HG03045 (cell line): ENCODE measurements at regions not wholly inside any gene's neighbourhood (a gene's known extent, or its start where the extent isn't known, plus 50 kb on each side); places are given as distances from the start of the nearest gene placed in this dataset.

Source experiments
- ATAC-seq: cut with Tn5 transposase; IDR thresholded peaks from one replicate; pipeline ENCODE4 v1.9.1; 2021; ENCODE audit warnings: mild to moderate bottlenecking, moderate library complexity; ENCODE audit not compliant: unreplicated experiment

DNA sequence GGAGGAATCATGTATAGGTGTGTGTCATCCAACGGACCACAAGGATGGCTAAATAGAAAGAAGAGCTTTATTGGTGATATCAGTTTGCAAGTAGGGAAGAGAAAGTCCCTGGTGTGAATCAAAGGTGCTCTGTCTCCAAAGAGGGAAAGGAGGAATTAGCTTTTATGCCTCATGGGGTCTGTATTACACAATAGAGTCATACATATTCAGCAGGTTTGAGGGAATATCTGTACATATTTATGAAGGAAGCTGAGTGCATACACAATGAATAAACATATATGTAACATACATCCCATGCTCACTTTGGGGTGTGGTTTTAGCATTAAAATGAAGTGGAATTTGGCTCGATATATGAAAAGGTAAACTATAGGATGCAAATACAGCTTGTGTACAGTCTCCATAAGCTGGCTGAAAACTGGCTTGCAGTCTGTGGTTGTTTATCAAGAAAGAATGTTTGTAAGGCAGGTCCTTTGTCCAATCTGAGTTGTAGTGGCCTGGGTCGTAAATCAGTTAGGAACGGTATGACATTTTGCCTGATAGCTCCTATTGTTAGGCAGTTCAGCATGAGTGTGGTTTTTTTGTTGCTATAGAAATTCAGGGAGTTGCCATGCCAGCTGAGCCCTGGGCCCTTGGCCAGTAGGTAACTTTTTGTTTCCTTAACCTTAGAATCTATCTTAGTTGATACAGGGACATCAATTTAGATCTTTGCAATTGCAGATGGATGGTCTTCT is 198.0 kb upstream of the ZP4 start:
- no peak for ATAC-seq

DNA sequence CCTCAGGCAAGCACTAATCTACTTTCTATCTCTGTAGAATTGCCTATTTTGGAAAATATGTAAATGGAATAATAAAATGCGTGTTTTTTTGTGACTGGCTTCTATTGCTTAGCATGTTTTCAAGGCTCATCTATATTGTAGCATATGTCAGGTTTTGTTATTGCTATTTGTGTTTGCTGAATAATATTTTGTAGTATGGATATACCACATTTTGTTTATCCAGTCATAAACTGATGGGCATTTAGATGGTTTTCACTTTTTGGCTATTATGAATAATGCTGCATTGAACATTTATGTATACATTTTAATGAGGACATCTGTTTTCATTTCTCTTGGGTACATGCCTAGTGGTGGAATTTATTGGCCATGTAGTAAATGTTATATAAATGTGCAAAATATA is 183.3 kb upstream of the ZP4 start:
- ATAC-seq: no peak

DNA sequence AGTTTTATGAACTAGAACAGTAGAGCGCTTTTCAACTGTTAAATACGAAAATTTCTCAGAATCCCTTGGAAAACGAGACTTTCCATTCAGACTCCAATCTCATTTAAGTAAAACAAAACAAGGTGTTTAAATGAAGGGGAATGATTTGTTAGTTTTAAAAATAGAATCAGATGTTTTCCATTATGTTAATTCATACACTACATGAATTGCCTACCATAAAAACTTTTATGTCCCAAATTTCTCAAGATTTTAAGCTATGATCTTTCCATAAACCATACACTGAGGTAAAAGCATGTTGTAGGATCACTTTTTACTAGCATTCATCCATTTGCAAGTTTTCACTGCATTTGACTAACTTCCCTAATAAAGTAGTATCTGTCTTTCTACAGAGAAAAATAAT is 180.3 kb upstream of the ZP4 start:
- ATAC-seq: no peak

DNA sequence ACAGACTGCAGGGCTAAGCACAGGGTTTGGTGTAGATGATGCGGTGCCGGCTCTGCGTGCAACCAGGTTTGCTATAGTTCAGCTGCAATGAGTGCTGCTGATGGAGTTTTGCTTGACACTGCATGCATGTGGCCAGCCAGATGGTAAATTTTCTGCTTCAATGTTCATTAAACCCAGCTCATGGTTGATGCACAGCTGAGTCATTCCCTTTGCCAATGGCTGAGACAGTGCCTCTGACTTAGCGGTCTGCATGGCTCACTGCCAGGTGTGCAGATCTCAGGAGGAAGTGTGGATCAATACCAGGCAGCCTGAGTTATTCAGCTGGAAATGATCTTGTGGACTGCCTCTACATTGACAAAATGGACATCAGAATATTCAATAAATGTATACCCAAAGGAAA is 172.7 kb upstream of the ZP4 start:
- no peak for ATAC-seq

DNA sequence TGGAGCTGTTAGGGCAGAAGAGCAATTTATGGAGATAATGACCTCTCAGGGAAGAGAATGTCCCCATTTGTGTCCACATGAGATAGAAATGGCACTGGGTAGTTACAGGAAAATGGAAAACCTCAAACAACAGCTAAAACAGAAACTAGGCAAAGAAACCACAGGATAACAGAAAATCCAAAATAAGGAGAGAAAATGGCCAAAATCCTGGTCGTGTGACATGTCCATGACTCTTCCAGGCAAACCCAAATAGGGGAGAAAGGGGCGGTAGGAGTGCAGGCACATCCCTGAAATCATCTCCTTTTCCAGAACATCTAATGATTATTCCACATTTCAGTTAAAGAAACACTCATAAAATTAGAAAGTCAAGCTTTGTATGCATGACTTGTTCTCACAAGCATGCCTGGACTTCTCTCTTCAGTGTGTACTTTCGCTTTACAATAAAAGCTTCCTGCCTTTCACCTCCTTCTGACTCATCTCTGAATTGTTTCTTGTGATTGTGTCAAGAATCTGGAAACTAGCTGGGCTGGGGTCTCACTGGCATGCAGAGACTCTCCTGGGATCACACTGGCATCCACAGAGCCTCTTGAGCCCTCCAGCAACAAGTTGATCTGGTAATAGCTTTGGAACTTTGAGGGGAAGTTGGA is 171.4 kb upstream of the ZP4 start:
- no peak for ATAC-seq

DNA sequence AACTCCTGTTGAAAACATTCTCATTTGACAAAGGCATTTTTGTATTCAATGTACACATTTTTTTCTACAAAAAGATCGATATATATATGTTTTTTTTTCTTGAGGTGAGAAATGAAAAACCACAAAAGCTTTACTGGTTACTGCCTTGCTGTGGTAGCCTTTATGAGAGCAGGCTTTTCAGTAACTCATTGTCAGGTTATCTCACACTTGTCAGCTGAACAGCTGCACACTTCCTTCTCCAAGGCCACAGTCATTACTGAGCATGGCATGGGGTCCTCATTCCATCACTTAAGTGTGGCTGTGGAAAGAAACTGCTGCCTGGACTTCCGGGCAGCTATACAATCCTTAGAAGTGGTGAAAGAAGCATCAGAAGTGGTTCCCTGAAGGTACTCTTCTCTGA is 169.3 kb upstream of the ZP4 start:
- ATAC-seq: no peak

DNA sequence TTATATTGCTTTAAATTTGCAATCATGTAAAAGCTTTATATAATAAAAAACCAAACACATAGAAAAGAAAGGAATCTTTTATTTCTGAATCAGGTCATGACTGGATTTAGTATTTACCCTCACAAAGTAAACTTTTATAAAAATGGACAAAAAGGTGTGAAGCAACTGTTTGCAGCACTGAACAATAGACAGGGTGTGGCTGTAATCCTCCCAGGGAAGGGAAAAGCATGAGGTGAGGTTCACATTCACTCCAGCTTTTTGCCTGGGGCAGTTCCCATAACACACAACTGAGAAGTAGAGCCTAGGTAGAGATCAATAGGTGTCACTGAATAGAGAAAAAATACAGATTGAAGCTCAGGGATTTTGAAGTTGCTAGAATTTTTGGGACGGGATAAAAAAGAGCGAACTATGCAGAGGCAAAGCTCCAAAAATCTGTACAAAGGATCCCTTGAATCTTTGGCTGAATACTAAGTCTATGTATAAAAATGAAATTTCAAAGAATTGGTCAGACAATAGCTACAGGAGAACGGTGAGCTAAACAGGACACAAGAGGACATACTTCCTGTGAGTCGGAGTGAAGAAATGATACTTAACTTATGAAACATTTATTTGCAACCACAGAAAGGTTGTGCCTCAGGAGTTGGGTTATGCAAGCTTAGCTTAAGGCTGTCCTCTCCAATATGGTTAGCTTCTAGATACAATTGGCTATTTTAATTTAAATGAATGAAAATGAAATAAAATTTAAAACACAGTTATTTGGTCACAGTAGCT is 162.0 kb upstream of the ZP4 start:
- no peak for ATAC-seq

DNA sequence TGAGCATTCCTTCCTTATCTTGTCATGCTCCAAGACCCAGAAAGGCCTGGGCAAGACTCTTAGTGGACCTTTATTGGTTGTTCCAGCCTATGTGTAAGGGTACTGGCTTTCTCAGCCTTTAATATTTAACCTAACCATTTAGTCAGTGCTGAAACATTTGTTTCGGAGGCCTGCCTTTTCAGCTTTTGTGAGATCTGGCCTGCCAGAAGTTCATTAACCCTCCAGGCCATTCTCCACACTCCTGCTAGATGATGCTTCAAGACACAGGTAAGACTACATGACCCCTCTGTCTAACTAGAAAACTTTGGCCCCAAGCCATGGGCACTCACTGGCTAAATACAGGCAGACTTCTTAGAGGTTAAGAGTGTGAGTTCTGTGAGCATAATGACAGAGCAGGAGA is 138.4 kb upstream of the ZP4 start:
- ATAC-seq: no peak

DNA sequence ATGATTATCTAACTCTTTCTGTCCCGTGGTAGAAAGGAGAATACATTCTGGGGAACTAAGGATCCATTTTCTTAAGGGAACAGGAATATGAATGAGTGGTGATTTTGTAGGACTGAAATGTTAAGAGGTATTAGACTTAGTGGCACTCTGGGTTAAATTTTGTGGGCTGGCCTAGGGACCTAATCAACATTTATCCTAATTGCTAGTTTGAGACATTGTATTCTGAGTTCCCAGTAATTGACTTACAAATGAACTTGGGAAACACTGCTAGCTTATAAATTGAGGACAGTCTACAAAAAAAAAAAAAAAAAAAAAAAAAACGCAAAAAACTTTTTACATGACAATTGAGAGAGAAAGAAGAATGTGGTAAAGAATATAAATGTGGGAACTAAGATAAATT is 136.6 kb upstream of the ZP4 start:
- no peak for ATAC-seq

DNA sequence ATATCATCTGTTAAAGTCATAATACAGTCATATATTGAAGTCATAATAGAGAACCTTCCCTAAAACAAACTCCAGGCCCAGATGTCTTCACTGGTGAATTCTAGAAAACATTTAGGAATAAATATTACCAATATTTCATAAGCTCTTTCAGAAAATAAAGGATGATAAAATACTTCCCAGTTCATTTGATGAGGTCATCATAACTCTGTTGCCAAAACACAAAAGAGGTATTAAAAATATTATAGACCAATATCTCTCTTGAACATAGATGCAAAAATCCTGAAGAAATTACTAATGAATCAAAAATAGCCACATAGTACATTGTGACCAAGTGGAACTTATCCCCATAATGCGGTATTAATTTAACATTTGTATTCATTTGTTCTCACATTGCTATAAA is 132.4 kb upstream of the ZP4 start:
- ATAC-seq: no peak

DNA sequence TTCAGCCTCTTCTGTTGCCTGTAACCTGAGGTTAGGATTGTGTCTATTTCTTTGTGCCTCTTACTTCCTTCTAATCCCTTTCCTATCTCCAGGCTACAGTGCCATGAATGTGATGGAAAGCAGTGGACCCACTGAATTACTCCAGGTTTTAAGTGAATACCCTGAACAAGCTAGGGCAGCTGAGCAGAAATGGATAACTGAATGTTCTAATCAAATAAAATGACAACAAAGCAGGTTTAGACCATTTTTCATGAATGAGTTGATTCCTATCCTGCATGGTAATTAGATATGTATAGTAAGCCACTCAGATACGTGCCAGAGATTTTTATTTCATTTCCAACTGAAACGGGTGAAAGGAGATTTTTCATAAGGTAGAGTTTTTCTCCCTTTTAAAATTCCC is 127.5 kb upstream of the ZP4 start:
- ATAC-seq: no peak

DNA sequence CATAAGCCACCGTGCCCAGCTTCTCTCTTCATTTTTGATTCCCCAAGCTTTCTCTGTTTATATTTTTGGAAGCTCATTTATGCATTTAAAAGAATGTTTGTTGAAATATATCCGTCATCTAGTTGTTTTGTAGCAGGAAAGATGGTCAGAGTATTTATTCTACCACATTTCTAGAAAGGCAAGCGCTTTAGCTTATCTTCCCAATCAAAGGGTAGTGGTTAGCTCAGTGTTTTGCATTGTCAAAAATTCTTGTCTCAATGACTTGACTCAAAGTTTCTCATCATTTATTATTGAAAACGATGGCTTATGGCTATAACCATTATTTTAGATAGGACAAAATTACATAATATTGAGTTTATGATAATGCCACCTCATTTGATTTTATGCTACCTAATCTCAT is 116.1 kb upstream of the ZP4 start:
- ATAC-seq: no peak

DNA sequence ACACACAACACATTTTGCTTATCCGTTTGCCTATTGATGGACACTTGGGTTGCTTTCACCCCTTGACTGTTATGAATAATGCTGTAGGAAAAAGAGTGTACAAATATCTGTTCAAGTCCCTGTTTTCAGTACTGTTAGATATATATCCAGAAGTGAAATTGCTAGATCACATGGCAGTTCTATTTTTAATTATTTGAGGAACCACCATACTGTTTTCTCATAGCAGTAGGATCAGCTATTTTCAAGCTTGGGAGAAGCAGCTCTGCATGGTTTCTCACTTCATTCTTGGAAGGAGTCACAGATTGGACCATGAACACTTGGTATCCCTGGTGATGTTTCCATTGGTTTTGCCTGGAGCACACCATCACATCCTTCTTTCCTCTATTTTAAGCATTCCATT is 114.4 kb upstream of the ZP4 start:
- ATAC-seq: no peak

DNA sequence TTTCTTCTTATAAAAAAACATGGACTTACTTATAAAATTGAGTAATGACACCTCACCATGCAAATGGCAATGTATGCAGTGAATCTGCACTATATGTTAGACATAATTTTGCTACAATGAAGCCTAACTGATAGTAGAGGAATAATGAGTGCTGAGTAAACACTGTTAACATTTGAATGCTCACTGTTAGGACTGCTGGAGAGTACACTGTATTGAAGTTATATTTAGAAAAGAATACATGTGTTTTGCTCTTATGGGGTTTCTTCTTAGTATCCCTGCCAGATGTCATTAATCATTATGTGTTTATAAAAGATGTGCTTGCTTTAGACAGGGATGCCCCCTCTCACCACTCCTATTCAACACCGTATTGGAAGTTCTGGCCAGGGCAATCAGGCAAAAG is 111.1 kb upstream of the ZP4 start:
- no peak for ATAC-seq

DNA sequence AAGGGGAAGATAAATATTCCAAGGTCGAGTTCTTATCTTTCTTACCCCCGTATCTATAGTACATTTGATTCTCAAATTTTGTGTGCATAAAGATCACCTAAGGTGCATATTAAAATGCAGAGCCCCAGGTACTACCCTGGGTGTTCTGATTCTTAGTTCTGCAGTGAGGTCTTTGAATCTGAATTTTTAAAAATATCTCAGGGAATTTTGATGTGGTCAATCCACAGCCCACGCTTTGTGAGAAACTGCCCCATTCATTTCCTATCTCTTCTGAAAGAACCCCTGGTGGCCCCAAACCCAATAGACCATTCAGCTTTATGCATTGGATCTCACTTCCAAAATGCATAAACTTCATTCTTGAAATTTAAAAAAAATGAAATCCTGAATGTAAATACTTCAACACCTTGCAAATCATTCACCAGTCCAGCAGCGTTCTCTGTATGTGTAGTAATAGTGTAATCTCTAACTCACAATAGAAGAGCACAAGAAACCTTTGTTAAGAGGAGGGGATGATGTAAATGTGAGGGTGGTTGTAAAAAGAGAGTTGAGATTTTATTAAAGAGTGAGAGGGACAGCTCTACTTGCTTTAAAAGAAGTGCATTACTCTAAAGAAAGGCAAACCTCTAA is 108.8 kb upstream of the ZP4 start:
- no peak for ATAC-seq

DNA sequence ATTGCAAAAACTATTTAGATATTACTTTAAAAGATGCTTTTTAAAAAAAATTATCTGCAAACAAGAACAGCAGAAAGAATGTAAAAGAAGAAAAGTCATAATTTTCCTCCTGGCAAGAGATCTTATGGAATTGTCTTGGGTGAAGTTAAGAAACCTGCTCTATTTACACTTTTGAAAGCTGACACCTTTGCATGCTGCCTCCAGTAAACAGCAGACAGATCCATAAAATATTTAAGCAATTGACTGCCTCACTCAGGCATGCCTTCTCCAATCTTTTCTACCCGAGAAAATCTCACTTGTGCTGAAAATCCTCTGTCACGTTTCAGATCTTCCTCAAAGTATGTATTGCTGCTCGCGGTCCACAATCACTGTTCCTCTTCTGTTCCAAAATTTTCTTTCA is 107.9 kb upstream of the ZP4 start:
- no peak for ATAC-seq

DNA sequence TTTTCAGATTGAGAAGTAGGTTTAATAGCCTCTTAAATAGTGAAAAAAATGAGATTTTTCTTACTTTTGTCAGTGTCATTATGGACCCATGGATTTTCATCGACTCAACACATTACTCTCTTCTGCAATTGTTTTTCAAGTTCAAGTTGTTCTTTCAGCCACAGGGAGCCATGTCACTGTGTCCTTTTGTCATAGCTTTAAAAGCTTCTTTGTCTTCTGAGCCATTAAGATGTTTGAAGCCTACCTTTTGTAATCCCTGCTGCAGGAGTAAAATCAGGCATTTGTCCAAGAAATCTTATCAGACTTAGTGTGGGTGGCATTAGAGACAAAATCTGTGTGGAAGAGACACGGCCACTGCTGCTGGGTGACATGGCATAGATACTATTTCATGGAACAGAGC is 92.8 kb upstream of the ZP4 start:
- no peak for ATAC-seq

DNA sequence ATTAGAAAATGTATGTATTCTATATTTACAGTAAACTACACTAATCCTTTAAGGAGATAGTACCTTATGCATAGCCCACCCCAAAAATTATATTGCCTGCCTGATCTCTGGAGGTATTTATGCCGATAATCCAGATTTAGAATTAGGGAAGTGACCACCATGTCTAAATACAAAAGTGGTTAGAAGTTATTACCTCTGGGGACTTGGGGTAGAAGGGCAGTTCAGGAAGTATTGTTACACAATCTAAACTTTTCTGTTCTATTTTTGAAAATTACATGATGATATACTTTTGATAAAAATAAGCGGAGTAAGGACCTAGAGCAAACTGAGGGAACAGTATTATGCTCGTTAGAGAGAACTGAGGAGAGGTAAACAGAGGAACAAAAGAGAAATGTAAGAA is 90.5 kb upstream of the ZP4 start:
- no peak for ATAC-seq

DNA sequence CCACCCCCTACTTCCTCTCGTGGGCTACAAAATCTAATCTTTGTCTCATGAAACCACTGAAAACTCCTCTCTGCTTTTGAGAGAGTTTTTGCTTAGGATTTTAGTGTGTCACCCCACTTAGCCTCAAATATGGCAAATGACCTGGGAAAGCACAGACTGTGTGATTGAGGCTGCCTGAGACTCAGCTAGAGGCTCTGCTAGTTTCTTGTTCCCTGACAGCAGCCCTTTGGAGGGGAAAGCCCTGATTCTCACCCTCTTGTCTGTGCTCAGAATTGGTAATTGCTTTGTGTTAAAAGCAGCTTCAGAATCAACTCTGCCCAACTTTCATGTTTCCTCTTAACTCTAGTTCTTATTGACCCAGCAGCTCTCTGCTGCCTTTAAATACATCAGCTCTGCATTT is 85.6 kb upstream of the ZP4 start:
- ATAC-seq: no peak

DNA sequence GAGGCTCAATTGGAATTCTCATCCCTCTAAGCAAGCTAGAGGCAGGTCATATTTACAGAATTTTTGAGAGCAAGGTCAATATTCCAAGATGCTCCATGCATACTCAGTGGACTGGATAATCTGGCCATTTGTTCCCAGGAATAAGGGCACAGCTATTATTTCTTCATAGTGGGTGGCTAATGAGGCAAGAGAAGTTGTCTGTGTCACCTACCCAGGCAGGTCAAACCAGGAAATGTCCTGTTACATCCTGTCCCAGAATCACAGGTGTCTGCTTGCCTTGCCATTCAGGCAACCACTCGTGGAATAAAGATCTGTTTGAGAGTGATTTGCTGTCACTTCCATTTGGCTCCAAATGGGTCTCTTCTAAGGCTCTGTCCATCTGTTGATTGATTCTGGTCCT is 85.2 kb upstream of the ZP4 start:
- ATAC-seq: no peak

DNA sequence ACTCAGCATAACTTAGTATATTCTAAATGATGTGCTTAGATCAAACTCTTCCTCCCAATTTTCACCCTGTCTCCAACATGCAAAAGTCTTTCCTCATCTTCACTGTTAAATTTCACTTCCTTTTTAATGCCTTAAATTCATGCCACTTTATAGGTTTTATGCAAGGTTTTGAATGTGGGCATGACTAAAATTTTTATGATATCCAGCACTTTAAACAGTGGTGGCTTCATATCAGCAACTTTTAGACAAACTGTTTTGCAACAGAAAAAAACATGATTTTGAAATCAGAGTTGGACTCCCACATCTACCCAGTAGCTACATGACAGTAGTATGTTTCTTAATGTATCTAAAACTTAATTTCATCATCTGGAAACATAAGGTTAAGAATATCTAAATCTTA is 84.7 kb upstream of the ZP4 start:
- no peak for ATAC-seq

DNA sequence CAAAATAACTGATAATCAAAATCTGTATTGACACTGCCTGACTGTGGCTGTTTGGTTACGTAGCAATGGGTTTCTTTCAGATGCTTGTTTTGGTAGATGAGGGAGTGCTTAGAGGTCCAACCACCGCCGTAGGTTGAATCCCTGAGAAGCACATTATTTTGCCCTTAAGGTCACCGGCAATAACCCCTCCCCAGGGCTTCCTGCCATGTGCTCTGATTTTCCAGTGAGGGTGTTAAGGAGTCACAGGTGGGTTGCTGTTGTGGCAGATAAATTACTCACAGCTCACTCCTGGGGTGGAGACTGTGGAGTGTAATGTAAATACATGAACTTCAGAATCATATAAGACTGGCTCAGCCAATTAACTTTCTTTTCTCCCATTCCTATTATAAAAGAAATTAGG is 81.5 kb upstream of the ZP4 start:
- ATAC-seq: no peak
